ENCODE measurements at regions not wholly inside any gene's neighbourhood (a gene's known extent, or its start where the extent isn't known, plus 50 kb on each side); places are given as distances from the start of the nearest gene placed in this dataset.

- DNase-seq (ENCODE audit: low read depth, low spot score) = no peak
Observed at GRCh38 chr18:77833807-77834206, 584.2 kb downstream of the GALR1 start.

- DNase-seq (ENCODE audit: low read depth, low spot score) = no peak
Observed at GRCh38 chr18:77851802-77852201, 602.2 kb downstream of the GALR1 start.

GRCh38 chr18:77853859-77854258 is 604.2 kb downstream of the GALR1 start:
- DNase-seq (ENCODE audit: low read depth, low spot score) = no peak

GRCh38 chr18:77857678-77858655 is 608.3 kb downstream of the GALR1 start:
- DNase-seq (ENCODE audit: low read depth, low spot score) = no peak

- no peak for DNase-seq (ENCODE audit: low read depth, low spot score)
Observed at GRCh38 chr18:77859634-77860033, 610.0 kb downstream of the GALR1 start.

- DNase-seq (ENCODE audit: low read depth, low spot score) = no peak
Observed at GRCh38 chr18:77862066-77862757, 612.6 kb downstream of the GALR1 start.

GRCh38 chr18:77865853-77866252 is 616.2 kb downstream of the GALR1 start:
- no peak for DNase-seq (ENCODE audit: low read depth, low spot score)

- DNase-seq (ENCODE audit: low read depth, low spot score) = no peak
Observed at GRCh38 chr18:77866351-77866750, 616.7 kb downstream of the GALR1 start.

GRCh38 chr18:77870199-77870598 is 620.6 kb downstream of the GALR1 start:
- DNase-seq (ENCODE audit: low read depth, low spot score) = no peak

- DNase-seq (ENCODE audit: low read depth, low spot score) = no peak
Observed at GRCh38 chr18:77870894-77871293, 621.2 kb downstream of the GALR1 start.

- no peak for DNase-seq (ENCODE audit: low read depth, low spot score)
Observed at GRCh38 chr18:77872166-77872565, 622.5 kb downstream of the GALR1 start.

GRCh38 chr18:77876319-77876865 is 626.7 kb downstream of the GALR1 start:
- DNase-seq (ENCODE audit: low read depth, low spot score) = no peak

- DNase-seq (ENCODE audit: low read depth, low spot score) = no peak
Observed at GRCh38 chr18:77879829-77880228, 630.2 kb downstream of the GALR1 start.

GRCh38 chr18:77884454-77884853 is 634.8 kb downstream of the GALR1 start:
- DNase-seq (ENCODE audit: low read depth, low spot score) = no peak

GRCh38 chr18:77894060-77894459 is 644.4 kb downstream of the GALR1 start:
- DNase-seq (ENCODE audit: low read depth, low spot score) = no peak

- no peak for DNase-seq (ENCODE audit: low read depth, low spot score)
Observed at GRCh38 chr18:77895250-77895649, 645.6 kb downstream of the GALR1 start.

GRCh38 chr18:77896586-77897252 is 647.1 kb downstream of the GALR1 start:
- DNase-seq (ENCODE audit: low read depth, low spot score) = no peak

- DNase-seq (ENCODE audit: low read depth, low spot score) = no peak
Observed at GRCh38 chr18:77897606-77898005, 648.0 kb downstream of the GALR1 start.

GRCh38 chr18:77899972-77900754 is 650.5 kb downstream of the GALR1 start:
- peak; percentile 28 for DNase-seq (ENCODE audit: low read depth, low spot score)

- DNase-seq (ENCODE audit: low read depth, low spot score) = no peak
Observed at GRCh38 chr18:77905011-77905410, 655.4 kb downstream of the GALR1 start.

GRCh38 chr18:77905449-77906055 is 655.9 kb downstream of the GALR1 start:
- DNase-seq (ENCODE audit: low read depth, low spot score) = no peak

Measured in iPS DF 19.7 (cell line).